HFF-Myc (cell line): ENCODE measurements at regions not wholly inside any gene's neighbourhood (a gene's known extent, or its start where the extent isn't known, plus 50 kb on each side); places are given as distances from the start of the nearest gene placed in this dataset.

ENCODE experiments used
- DNase-seq: peaks from one replicate; pipeline ENCODE4 v3.0.0-alpha.2; 2011; ENCODE audit warnings: low read depth; ENCODE audit errors: extremely low read depth
- H3K4me3 ChIP-seq: replicated peaks from 2 replicates; pipeline ENCODE4 v1.5.1; 2011; ENCODE audit warnings: low read depth, mild to moderate bottlenecking, control low read depth, low read length
- CTCF ChIP-seq: IDR thresholded peaks from 2 replicates; pipeline ENCODE4 v1.5.1; 2012; ENCODE audit warnings: mild to moderate bottlenecking, low read depth, low read length, control low read depth; ENCODE audit errors: missing control alignments

GRCh38 chr20:23159256-23159946 is 73.3 kb upstream of the CD93 start:
- no peak overlapping the region for H3K4me3 ChIP-seq
- TF ChIP-seq CTCF = no peak
- no peak for DNase-seq

DNA sequence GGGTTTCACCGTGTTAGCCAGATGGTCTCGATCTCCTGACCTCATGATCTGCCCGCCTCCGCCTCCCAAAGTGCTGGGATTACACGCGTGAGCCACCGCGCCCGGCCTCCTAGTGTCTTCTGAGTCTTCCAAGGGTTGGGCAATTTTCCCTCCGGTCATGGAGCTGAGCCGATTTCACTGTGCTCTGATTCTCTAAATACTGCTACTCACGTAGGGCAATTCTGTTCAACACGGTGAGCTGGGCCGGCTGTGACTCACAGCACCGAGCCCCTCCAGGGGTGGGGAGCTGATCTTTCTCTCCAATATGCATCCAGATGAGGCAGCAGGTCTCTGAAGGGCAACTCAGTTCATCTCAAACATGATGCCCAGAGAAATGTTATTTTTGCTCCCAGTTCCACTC is 71.6 kb upstream of the CD93 start:
- no peak for DNase-seq
- H3K4me3 ChIP-seq = no peak overlapping the region
- no peak for TF ChIP-seq CTCF

DNA sequence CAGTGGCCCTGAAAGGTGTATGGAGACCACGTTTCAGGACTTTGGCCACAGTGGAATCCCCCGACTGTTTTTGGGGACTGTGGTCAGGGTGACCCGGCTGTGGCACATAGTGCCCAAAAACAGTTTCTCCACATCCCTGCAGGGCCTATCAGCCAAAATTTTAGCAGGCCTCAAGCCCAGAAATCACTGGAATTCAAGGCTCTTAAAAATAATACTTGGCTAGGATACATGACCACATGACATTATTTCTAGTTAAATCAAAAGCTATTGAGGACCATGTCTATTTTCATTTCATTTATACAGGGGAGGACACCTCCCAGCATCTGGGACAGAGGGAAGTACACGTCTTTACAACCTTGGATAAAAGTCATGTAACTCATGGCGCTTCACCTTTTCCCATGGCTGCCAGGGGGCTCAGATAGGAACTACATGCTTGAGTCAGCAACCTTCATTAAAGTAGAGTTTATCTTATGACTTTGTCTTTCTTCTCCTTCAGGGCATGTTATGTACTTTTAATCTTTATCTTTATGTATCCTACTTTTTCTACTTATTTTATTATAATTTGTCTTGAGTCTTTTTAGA is 70.8 kb upstream of the CD93 start:
- DNase-seq = no peak
- no peak overlapping the region for H3K4me3 ChIP-seq
- no peak for TF ChIP-seq CTCF

DNA sequence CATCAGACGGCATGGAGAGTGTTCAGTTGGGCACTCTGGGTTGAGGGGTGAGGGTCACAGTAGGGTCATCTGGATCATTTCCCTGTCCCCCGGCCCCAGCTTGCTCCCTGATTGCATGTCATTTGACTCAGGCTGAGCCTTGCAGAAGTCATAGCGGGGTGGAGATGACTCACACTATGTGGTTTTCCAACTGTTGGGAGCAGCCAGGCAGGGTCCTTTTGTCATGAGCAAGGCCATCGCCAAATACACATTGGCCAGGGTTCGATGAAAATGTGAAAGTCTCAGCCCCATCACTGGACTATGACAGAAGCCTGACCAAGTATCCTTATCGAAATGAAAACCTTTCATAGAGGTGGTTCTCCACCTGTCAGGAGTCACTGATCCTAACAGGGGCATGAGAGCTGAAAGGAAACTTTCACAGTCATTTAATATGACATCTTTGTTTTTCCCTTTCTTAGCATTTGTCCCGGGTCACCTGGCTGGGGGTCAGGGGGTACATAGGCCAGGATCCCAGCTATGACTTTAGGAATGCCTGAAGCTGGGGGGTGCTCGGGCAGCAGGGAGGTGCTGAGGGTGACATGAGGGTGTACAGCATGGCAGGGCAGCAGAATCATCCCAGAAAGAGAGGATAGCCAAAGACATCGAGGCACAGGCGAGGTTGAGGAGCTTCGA is 70.2 kb upstream of the CD93 start:
- DNase-seq = no peak
- no peak for TF ChIP-seq CTCF
- H3K4me3 ChIP-seq = no peak overlapping the region

GRCh38 chr20:23155141-23155590 is 69.0 kb upstream of the CD93 start:
- H3K4me3 ChIP-seq = no peak overlapping the region
- no peak for TF ChIP-seq CTCF
- no peak for DNase-seq

GRCh38 chr20:23153696-23154341 is 67.7 kb upstream of the CD93 start:
- no peak for DNase-seq
- H3K4me3 ChIP-seq = no peak overlapping the region
- TF ChIP-seq CTCF = no peak
